Activated naive CD4-positive, alpha-beta T cell treated with anti-CD3 and anti-CD28 coated beads, Interleukin-2, amount 10 ng/mL, durations not matched to agents 7 days and 5 days (primary cell): ENCODE measurements at regions not wholly inside any gene's neighbourhood (a gene's known extent, or its start where the extent isn't known, plus 50 kb on each side); places are given as distances from the start of the nearest gene placed in this dataset.

Experiments used
- CTCF ChIA-PET: fragments of 350-600 bp; sonication (Branson Sonifier 250); formaldehyde crosslinking; loops from one replicate; lab custom pipeline; 2021; ENCODE audit warnings: antibody characterized with exemption; lab: Charles Lee
- DNase-seq: peaks from one replicate; pipeline ENCODE4 v3.0.0-alpha.2; 2020
- H3K27ac Mint-ChIP-seq: one replicate; pipeline ENCODE4 v1.8.0; 2021; ENCODE audit warnings: mild to moderate bottlenecking, moderate library complexity, mixed read lengths
- H3K27me3 Mint-ChIP-seq: one replicate; pipeline ENCODE4 v1.8.0; 2021; ENCODE audit warnings: mild to moderate bottlenecking, mixed read lengths
- H3K36me3 Mint-ChIP-seq: one replicate; pipeline ENCODE4 v1.8.0; 2021; ENCODE audit warnings: mixed read lengths
- H3K4me1 Mint-ChIP-seq: one replicate; pipeline ENCODE4 v1.8.0; 2021; ENCODE audit warnings: mixed read lengths
- H3K4me3 Mint-ChIP-seq: one replicate; pipeline ENCODE4 v1.8.0; 2021; ENCODE audit warnings: mild to moderate bottlenecking, moderate library complexity, mixed read lengths
- H3K9me3 Mint-ChIP-seq: one replicate; pipeline ENCODE4 v1.8.0; 2021; ENCODE audit warnings: mixed read lengths

- H3K9me3 Mint-ChIP-seq, result no peaks in the 10 kb centered on the region
- H3K36me3 Mint-ChIP-seq, result no peaks in the 10 kb centered on the region
- H3K27me3 Mint-ChIP-seq, result no peaks in the 10 kb centered on the region
- no peak overlapping the region for H3K27ac Mint-ChIP-seq
- H3K4me3 Mint-ChIP-seq, result no peak overlapping the region
- CTCF ChIA-PET, result no interaction called here
- no peaks in the 10 kb centered on the region for H3K4me1 Mint-ChIP-seq
- DNase-seq, result no peak
Observed at GRCh38 chr4:28221536-28221935, 1360.9 kb downstream of the STIM2 start.

GRCh38 chr4:28225050-28225449 is 1364.4 kb downstream of the STIM2 start:
- Mint-ChIP-seq H3K27me3 (no peaks in the 10 kb centered on the region), H3K36me3 (no peaks in the 10 kb centered on the region), H3K9me3 (no peaks in the 10 kb centered on the region), H3K4me1 (no peaks in the 10 kb centered on the region), H3K27ac (no peak overlapping the region), H3K4me3 (no peak overlapping the region)
- DNase-seq, result no peak
- CTCF ChIA-PET, result no interaction called here

GRCh38 chr4:28225689-28226353 is 1365.2 kb downstream of the STIM2 start:
- Mint-ChIP-seq H3K27me3 (no peaks in the 10 kb centered on the region), H3K36me3 (no peaks in the 10 kb centered on the region), H3K27ac (no peak overlapping the region), H3K4me1 (no peaks in the 10 kb centered on the region), H3K4me3 (no peak overlapping the region), H3K9me3 (no peaks in the 10 kb centered on the region)
- DNase-seq, result no peak
- CTCF ChIA-PET, result no interaction called here

GRCh38 chr4:28226962-28227361 is 1366.3 kb downstream of the STIM2 start:
- CTCF ChIA-PET, result interaction anchor here (0.6 kb wide), 1 partner anchor 53 kb away, joined by 3 read pairs; no protein-coding TSS in a partner anchor
- Mint-ChIP-seq H3K27me3 (no peaks in the 10 kb centered on the region), H3K9me3 (no peaks in the 10 kb centered on the region), H3K4me3 (no peak overlapping the region), H3K27ac (no peak overlapping the region), H3K36me3 (no peaks in the 10 kb centered on the region), H3K4me1 (no peaks in the 10 kb centered on the region)
- DNase-seq, result no peak

- no peak for DNase-seq
- no peaks in the 10 kb centered on the region for H3K9me3 Mint-ChIP-seq
- CTCF ChIA-PET, result no interaction called here
- H3K4me3 Mint-ChIP-seq, result no peak overlapping the region
- H3K4me1 Mint-ChIP-seq, result no peaks in the 10 kb centered on the region
- no peaks in the 10 kb centered on the region for H3K36me3 Mint-ChIP-seq
- H3K27me3 Mint-ChIP-seq, result no peaks in the 10 kb centered on the region
- no peak overlapping the region for H3K27ac Mint-ChIP-seq
Observed at GRCh38 chr4:28227764-28228163, 1367.1 kb downstream of the STIM2 start.

GRCh38 chr4:28228561-28229491 is 1368.2 kb downstream of the STIM2 start:
- H3K4me1 Mint-ChIP-seq, result no peaks in the 10 kb centered on the region
- H3K4me3 Mint-ChIP-seq, result no peak overlapping the region
- CTCF ChIA-PET, result no interaction called here
- no peak for DNase-seq
- H3K9me3 Mint-ChIP-seq, result no peaks in the 10 kb centered on the region
- no peaks in the 10 kb centered on the region for H3K36me3 Mint-ChIP-seq
- H3K27ac Mint-ChIP-seq, result no peak overlapping the region
- H3K27me3 Mint-ChIP-seq, result no peaks in the 10 kb centered on the region

GRCh38 chr4:28232376-28232775 is 1371.7 kb downstream of the STIM2 start:
- CTCF ChIA-PET, result no interaction called here
- H3K9me3 Mint-ChIP-seq, result no peaks in the 10 kb centered on the region
- DNase-seq, result no peak
- no peaks in the 10 kb centered on the region for H3K4me1 Mint-ChIP-seq
- H3K36me3 Mint-ChIP-seq, result no peaks in the 10 kb centered on the region
- H3K27ac Mint-ChIP-seq, result no peak overlapping the region
- H3K4me3 Mint-ChIP-seq, result no peak overlapping the region
- no peaks in the 10 kb centered on the region for H3K27me3 Mint-ChIP-seq

GRCh38 chr4:28232951-28233350 is 1372.3 kb downstream of the STIM2 start:
- Mint-ChIP-seq H3K27ac (no peak overlapping the region), H3K27me3 (no peaks in the 10 kb centered on the region), H3K4me3 (no peak overlapping the region), H3K9me3 (no peaks in the 10 kb centered on the region), H3K4me1 (no peaks in the 10 kb centered on the region), H3K36me3 (no peaks in the 10 kb centered on the region)
- CTCF ChIA-PET, result no interaction called here
- no peak for DNase-seq

- Mint-ChIP-seq H3K4me3 (no peak overlapping the region), H3K36me3 (no peaks in the 10 kb centered on the region), H3K27ac (no peak overlapping the region), H3K9me3 (peaks cover under 1% of the 10 kb centered on the region), H3K4me1 (no peaks in the 10 kb centered on the region), H3K27me3 (no peaks in the 10 kb centered on the region)
- CTCF ChIA-PET, result no interaction called here
- DNase-seq, result no peak
Observed at GRCh38 chr4:28233724-28234123, 1373.1 kb downstream of the STIM2 start.

GRCh38 chr4:28238876-28239275 is 1378.2 kb downstream of the STIM2 start:
- H3K4me1 Mint-ChIP-seq, result no peaks in the 10 kb centered on the region
- no peak overlapping the region for H3K27ac Mint-ChIP-seq
- DNase-seq, result no peak
- CTCF ChIA-PET, result no interaction called here
- H3K9me3 Mint-ChIP-seq, result peaks cover 4% of the 10 kb centered on the region
- no peak overlapping the region for H3K4me3 Mint-ChIP-seq
- H3K27me3 Mint-ChIP-seq, result no peaks in the 10 kb centered on the region
- H3K36me3 Mint-ChIP-seq, result no peaks in the 10 kb centered on the region

- Mint-ChIP-seq H3K36me3 (no peaks in the 10 kb centered on the region), H3K4me3 (no peak overlapping the region), H3K27ac (no peak overlapping the region), H3K9me3 (peaks cover 4% of the 10 kb centered on the region), H3K4me1 (no peaks in the 10 kb centered on the region), H3K27me3 (no peaks in the 10 kb centered on the region)
- CTCF ChIA-PET, result no interaction called here
- DNase-seq, result no peak
Observed at GRCh38 chr4:28241021-28241420, 1380.4 kb downstream of the STIM2 start.

GRCh38 chr4:28247805-28248204 is 1387.2 kb downstream of the STIM2 start:
- Mint-ChIP-seq H3K27ac (no peak overlapping the region), H3K4me3 (no peak overlapping the region), H3K27me3 (no peaks in the 10 kb centered on the region), H3K9me3 (peaks cover 4% of the 10 kb centered on the region), H3K4me1 (no peaks in the 10 kb centered on the region), H3K36me3 (no peaks in the 10 kb centered on the region)
- CTCF ChIA-PET, result no interaction called here
- DNase-seq, result no peak

GRCh38 chr4:28248269-28248668 is 1387.6 kb downstream of the STIM2 start:
- no peak for DNase-seq
- CTCF ChIA-PET, result no interaction called here
- no peak overlapping the region for H3K4me3 Mint-ChIP-seq
- H3K4me1 Mint-ChIP-seq, result no peaks in the 10 kb centered on the region
- peaks cover 4% of the 10 kb centered on the region for H3K9me3 Mint-ChIP-seq
- H3K27ac Mint-ChIP-seq, result no peak overlapping the region
- no peaks in the 10 kb centered on the region for H3K27me3 Mint-ChIP-seq
- H3K36me3 Mint-ChIP-seq, result no peaks in the 10 kb centered on the region

- H3K27ac Mint-ChIP-seq, result no peak overlapping the region
- CTCF ChIA-PET, result no interaction called here
- H3K4me3 Mint-ChIP-seq, result no peak overlapping the region
- peaks cover 7% of the 10 kb centered on the region for H3K9me3 Mint-ChIP-seq
- no peaks in the 10 kb centered on the region for H3K4me1 Mint-ChIP-seq
- H3K27me3 Mint-ChIP-seq, result no peaks in the 10 kb centered on the region
- H3K36me3 Mint-ChIP-seq, result no peaks in the 10 kb centered on the region
- DNase-seq, result no peak
Observed at GRCh38 chr4:28250646-28251045, 1390.0 kb downstream of the STIM2 start.

GRCh38 chr4:28251831-28252230 is 1391.2 kb downstream of the STIM2 start:
- no peaks in the 10 kb centered on the region for H3K27me3 Mint-ChIP-seq
- H3K36me3 Mint-ChIP-seq, result no peaks in the 10 kb centered on the region
- H3K4me3 Mint-ChIP-seq, result no peak overlapping the region
- DNase-seq, result no peak
- CTCF ChIA-PET, result no interaction called here
- H3K27ac Mint-ChIP-seq, result no peak overlapping the region
- no peaks in the 10 kb centered on the region for H3K4me1 Mint-ChIP-seq
- peaks cover 12% of the 10 kb centered on the region for H3K9me3 Mint-ChIP-seq
